CD4-positive, alpha-beta T cell treated with Interleukin-15 for 4 hours (primary cell): ENCODE measurements at regions not wholly inside any gene's neighbourhood (a gene's known extent, or its start where the extent isn't known, plus 50 kb on each side); places are given as distances from the start of the nearest gene placed in this dataset.

Experiments
- DNase-seq: peaks from one replicate; pipeline ENCODE4 v3.0.0-alpha.2; 2020; ENCODE audit warnings: low spot score

GRCh38 chr4:164412246-164412645, 341.7 kb upstream of the SMIM31 start:
- no peak for DNase-seq

GRCh38 chr4:164413743-164414142, 340.2 kb upstream of the SMIM31 start:
- DNase-seq: no peak

GRCh38 chr4:164423819-164424218, 330.1 kb upstream of the SMIM31 start:
- no peak for DNase-seq

- no peak for DNase-seq
Measured at GRCh38 chr4:164424846-164425245, 329.1 kb upstream of the SMIM31 start.

- no peak for DNase-seq
Measured at GRCh38 chr4:164428561-164428960, 325.4 kb upstream of the SMIM31 start.

GRCh38 chr4:164438321-164438720, 315.6 kb upstream of the SMIM31 start:
- no peak for DNase-seq

- no peak for DNase-seq
Measured at GRCh38 chr4:164439037-164439436, 314.9 kb upstream of the SMIM31 start.

- DNase-seq: no peak
Measured at GRCh38 chr4:164440199-164440598, 313.7 kb upstream of the SMIM31 start.

GRCh38 chr4:164441109-164441508, 312.8 kb upstream of the SMIM31 start:
- no peak for DNase-seq

- DNase-seq: no peak
Measured at GRCh38 chr4:164442180-164442579, 311.8 kb upstream of the SMIM31 start.

GRCh38 chr4:164446516-164446915, 307.4 kb upstream of the SMIM31 start:
- no peak for DNase-seq

GRCh38 chr4:164461901-164462300, 292.0 kb upstream of the SMIM31 start:
- DNase-seq: no peak

GRCh38 chr4:164462471-164462870, 291.5 kb upstream of the SMIM31 start:
- DNase-seq: no peak

- no peak for DNase-seq
Measured at GRCh38 chr4:164464313-164464712, 289.6 kb upstream of the SMIM31 start.

- DNase-seq: no peak
Measured at GRCh38 chr4:164467493-164467892, 286.4 kb upstream of the SMIM31 start.

- DNase-seq: no peak
Measured at GRCh38 chr4:164481306-164482091, 272.4 kb upstream of the SMIM31 start.

GRCh38 chr4:164482092-164482404, 271.9 kb upstream of the SMIM31 start:
- no peak for DNase-seq

GRCh38 chr4:164482758-164483157, 271.2 kb upstream of the SMIM31 start:
- no peak for DNase-seq

GRCh38 chr4:164483711-164484110, 270.2 kb upstream of the SMIM31 start:
- DNase-seq: no peak

GRCh38 chr4:164484551-164484950, 269.4 kb upstream of the SMIM31 start:
- DNase-seq: no peak

GRCh38 chr4:164485136-164485535, 268.8 kb upstream of the SMIM31 start:
- DNase-seq: no peak

GRCh38 chr4:164488114-164488513, 265.8 kb upstream of the SMIM31 start:
- DNase-seq: no peak

GRCh38 chr4:164501074-164501473, 252.9 kb upstream of the SMIM31 start:
- DNase-seq: no peak

GRCh38 chr4:164503874-164504273, 250.1 kb upstream of the SMIM31 start:
- no peak for DNase-seq
